ENCODE measurements at regions not wholly inside any gene's neighbourhood (a gene's known extent, or its start where the extent isn't known, plus 50 kb on each side); places are given as distances from the start of the nearest gene placed in this dataset.

GRCh38 chr7:10156972-10157371, 816.7 kb upstream of the PHF14 start:
- Histone ChIP-seq H3K27me3 (ENCODE audit: insufficient read depth, low read length) (no peaks in the 10 kb centered on the region), H3K4me1 (ENCODE audit: insufficient read depth, low read length) (no peaks in the 10 kb centered on the region), H2AFZ (ENCODE audit: low read depth, low read length) (no peak overlapping the region), H3K36me3 (ENCODE audit: insufficient read depth, low read length) (no peaks in the 10 kb centered on the region), H3K9me3 (ENCODE audit: low read length) (no peaks in the 10 kb centered on the region), H3K4me3 (ENCODE audit: low read length) (no peak overlapping the region)

GRCh38 chr7:10181996-10182395, 791.7 kb upstream of the PHF14 start:
- H3K4me3 ChIP-seq (ENCODE audit: low read length) = no peak overlapping the region
- H3K9me3 ChIP-seq (ENCODE audit: low read length) = no peaks in the 10 kb centered on the region
- no peaks in the 10 kb centered on the region for H3K36me3 ChIP-seq (ENCODE audit: insufficient read depth, low read length)
- no peak overlapping the region for H2AFZ ChIP-seq (ENCODE audit: low read depth, low read length)
- no peaks in the 10 kb centered on the region for H3K27me3 ChIP-seq (ENCODE audit: insufficient read depth, low read length)
- peaks cover 2% of the 10 kb centered on the region for H3K4me1 ChIP-seq (ENCODE audit: insufficient read depth, low read length)

GRCh38 chr7:10192074-10192473, 781.6 kb upstream of the PHF14 start:
- Histone ChIP-seq H3K27me3 (ENCODE audit: insufficient read depth, low read length) (no peaks in the 10 kb centered on the region), H3K36me3 (ENCODE audit: insufficient read depth, low read length) (no peaks in the 10 kb centered on the region), H3K9me3 (ENCODE audit: low read length) (no peaks in the 10 kb centered on the region), H3K4me1 (ENCODE audit: insufficient read depth, low read length) (no peaks in the 10 kb centered on the region), H2AFZ (ENCODE audit: low read depth, low read length) (no peak overlapping the region), H3K4me3 (ENCODE audit: low read length) (no peak overlapping the region)

GRCh38 chr7:10205696-10206095, 768.0 kb upstream of the PHF14 start:
- H3K9me3 ChIP-seq (ENCODE audit: low read length) = no peaks in the 10 kb centered on the region
- no peaks in the 10 kb centered on the region for H3K27me3 ChIP-seq (ENCODE audit: insufficient read depth, low read length)
- no peak overlapping the region for H3K4me3 ChIP-seq (ENCODE audit: low read length)
- H3K36me3 ChIP-seq (ENCODE audit: insufficient read depth, low read length) = no peaks in the 10 kb centered on the region
- H3K4me1 ChIP-seq (ENCODE audit: insufficient read depth, low read length) = no peaks in the 10 kb centered on the region
- H2AFZ ChIP-seq (ENCODE audit: low read depth, low read length) = no peak overlapping the region

GRCh38 chr7:10210000-10210399, 763.7 kb upstream of the PHF14 start:
- H3K36me3 ChIP-seq (ENCODE audit: insufficient read depth, low read length) = no peaks in the 10 kb centered on the region
- H3K9me3 ChIP-seq (ENCODE audit: low read length) = no peaks in the 10 kb centered on the region
- H2AFZ ChIP-seq (ENCODE audit: low read depth, low read length) = no peak overlapping the region
- H3K4me1 ChIP-seq (ENCODE audit: insufficient read depth, low read length) = no peaks in the 10 kb centered on the region
- no peak overlapping the region for H3K4me3 ChIP-seq (ENCODE audit: low read length)
- no peaks in the 10 kb centered on the region for H3K27me3 ChIP-seq (ENCODE audit: insufficient read depth, low read length)

- no peak overlapping the region for H3K4me3 ChIP-seq (ENCODE audit: low read length)
- H3K9me3 ChIP-seq (ENCODE audit: low read length) = no peaks in the 10 kb centered on the region
- H2AFZ ChIP-seq (ENCODE audit: low read depth, low read length) = no peak overlapping the region
- H3K36me3 ChIP-seq (ENCODE audit: insufficient read depth, low read length) = no peaks in the 10 kb centered on the region
- H3K4me1 ChIP-seq (ENCODE audit: insufficient read depth, low read length) = no peaks in the 10 kb centered on the region
- H3K27me3 ChIP-seq (ENCODE audit: insufficient read depth, low read length) = no peaks in the 10 kb centered on the region
Measured at GRCh38 chr7:10211016-10211415, 762.7 kb upstream of the PHF14 start.

GRCh38 chr7:10211861-10212260, 761.8 kb upstream of the PHF14 start:
- Histone ChIP-seq H3K9me3 (ENCODE audit: low read length) (no peaks in the 10 kb centered on the region), H3K27me3 (ENCODE audit: insufficient read depth, low read length) (no peaks in the 10 kb centered on the region), H2AFZ (ENCODE audit: low read depth, low read length) (no peak overlapping the region), H3K36me3 (ENCODE audit: insufficient read depth, low read length) (no peaks in the 10 kb centered on the region), H3K4me1 (ENCODE audit: insufficient read depth, low read length) (no peaks in the 10 kb centered on the region), H3K4me3 (ENCODE audit: low read length) (no peak overlapping the region)

- H3K9me3 ChIP-seq (ENCODE audit: low read length) = no peaks in the 10 kb centered on the region
- H2AFZ ChIP-seq (ENCODE audit: low read depth, low read length) = no peak overlapping the region
- H3K4me1 ChIP-seq (ENCODE audit: insufficient read depth, low read length) = no peaks in the 10 kb centered on the region
- H3K27me3 ChIP-seq (ENCODE audit: insufficient read depth, low read length) = no peaks in the 10 kb centered on the region
- no peaks in the 10 kb centered on the region for H3K36me3 ChIP-seq (ENCODE audit: insufficient read depth, low read length)
- no peak overlapping the region for H3K4me3 ChIP-seq (ENCODE audit: low read length)
Measured at GRCh38 chr7:10212649-10213048, 761.0 kb upstream of the PHF14 start.

GRCh38 chr7:10216462-10216861, 757.2 kb upstream of the PHF14 start:
- Histone ChIP-seq H3K27me3 (ENCODE audit: insufficient read depth, low read length) (no peaks in the 10 kb centered on the region), H3K4me1 (ENCODE audit: insufficient read depth, low read length) (no peaks in the 10 kb centered on the region)

GRCh38 chr7:10221084-10221483, 752.6 kb upstream of the PHF14 start:
- H3K9me3 ChIP-seq (ENCODE audit: low read length) = no peaks in the 10 kb centered on the region
- no peaks in the 10 kb centered on the region for H3K27me3 ChIP-seq (ENCODE audit: insufficient read depth, low read length)
- H3K36me3 ChIP-seq (ENCODE audit: insufficient read depth, low read length) = no peaks in the 10 kb centered on the region
- no peak overlapping the region for H3K4me3 ChIP-seq (ENCODE audit: low read length)
- peaks cover 12% of the 10 kb centered on the region for H3K4me1 ChIP-seq (ENCODE audit: insufficient read depth, low read length)
- no peak overlapping the region for H2AFZ ChIP-seq (ENCODE audit: low read depth, low read length)

More at GRCh38 chr7:10216462-10216861, 757.2 kb upstream of the PHF14 start:
- H3K36me3 ChIP-seq (ENCODE audit: insufficient read depth, low read length) = no peaks in the 10 kb centered on the region
- H3K4me3 ChIP-seq (ENCODE audit: low read length) = no peak overlapping the region
- H2AFZ ChIP-seq (ENCODE audit: low read depth, low read length) = no peak overlapping the region
- no peaks in the 10 kb centered on the region for H3K9me3 ChIP-seq (ENCODE audit: low read length)

- no peak overlapping the region for H3K4me3 ChIP-seq (ENCODE audit: low read length)
- H2AFZ ChIP-seq (ENCODE audit: low read depth, low read length) = no peak overlapping the region
- no peaks in the 10 kb centered on the region for H3K36me3 ChIP-seq (ENCODE audit: insufficient read depth, low read length)
- H3K4me1 ChIP-seq (ENCODE audit: insufficient read depth, low read length) = peaks cover 15% of the 10 kb centered on the region
- H3K9me3 ChIP-seq (ENCODE audit: low read length) = no peaks in the 10 kb centered on the region
- no peaks in the 10 kb centered on the region for H3K27me3 ChIP-seq (ENCODE audit: insufficient read depth, low read length)
Measured at GRCh38 chr7:10222976-10223375, 750.7 kb upstream of the PHF14 start.

GRCh38 chr7:10225275-10225674, 748.4 kb upstream of the PHF14 start:
- Histone ChIP-seq H3K4me1 (ENCODE audit: insufficient read depth, low read length) (peaks cover 15% of the 10 kb centered on the region), H3K27me3 (ENCODE audit: insufficient read depth, low read length) (no peaks in the 10 kb centered on the region), H3K9me3 (ENCODE audit: low read length) (no peaks in the 10 kb centered on the region), H3K4me3 (ENCODE audit: low read length) (no peak overlapping the region), H2AFZ (ENCODE audit: low read depth, low read length) (no peak overlapping the region), H3K36me3 (ENCODE audit: insufficient read depth, low read length) (no peaks in the 10 kb centered on the region)

- Histone ChIP-seq H3K4me3 (ENCODE audit: low read length) (no peak overlapping the region), H3K4me1 (ENCODE audit: insufficient read depth, low read length) (no peaks in the 10 kb centered on the region), H3K36me3 (ENCODE audit: insufficient read depth, low read length) (no peaks in the 10 kb centered on the region), H2AFZ (ENCODE audit: low read depth, low read length) (no peak overlapping the region), H3K27me3 (ENCODE audit: insufficient read depth, low read length) (no peaks in the 10 kb centered on the region), H3K9me3 (ENCODE audit: low read length) (no peaks in the 10 kb centered on the region)
Measured at GRCh38 chr7:10237306-10237705, 736.4 kb upstream of the PHF14 start.

- no peaks in the 10 kb centered on the region for H3K9me3 ChIP-seq (ENCODE audit: low read length)
- H3K4me1 ChIP-seq (ENCODE audit: insufficient read depth, low read length) = no peaks in the 10 kb centered on the region
- no peak overlapping the region for H2AFZ ChIP-seq (ENCODE audit: low read depth, low read length)
- no peaks in the 10 kb centered on the region for H3K36me3 ChIP-seq (ENCODE audit: insufficient read depth, low read length)
- H3K4me3 ChIP-seq (ENCODE audit: low read length) = no peak overlapping the region
- no peaks in the 10 kb centered on the region for H3K27me3 ChIP-seq (ENCODE audit: insufficient read depth, low read length)
Measured at GRCh38 chr7:10238641-10239040, 735.0 kb upstream of the PHF14 start.

Data from neuron (in vitro differentiated cells).